Stomach (tissue), 8 donors: ENCODE measurements at regions not wholly inside any gene's neighbourhood (a gene's known extent, or its start where the extent isn't known, plus 50 kb on each side); places are given as distances from the start of the nearest gene placed in this dataset.

Experiments
- DNase-seq, 2 donors: peaks; one replicate each; pipeline versions ENCODE4 v3.0.0 to v3.0.0-alpha.2; 2013 to 2019
- H3K27ac ChIP-seq, 5 donors: fragments of 200-600 bp in 4 of 5; sonication (generic) in 4 of 5; one replicate each; pipeline ENCODE4 v1.5.1; 2013 to 2019; ENCODE audit warnings: mild to moderate bottlenecking in 1 of 5, moderate library complexity in 1 of 5
- H3K27me3 ChIP-seq, 3 donors: fragments of 200-600 bp; sonication (generic); one replicate each; pipeline ENCODE4 v1.5.1; 2017 to 2019; ENCODE audit warnings: mixed run types in 1 of 3
- H3K36me3 ChIP-seq, 4 donors: fragments of 200-600 bp; sonication (generic); 1 replicate in 3 of 4; 2 replicates in 1 of 4; pipeline ENCODE4 v1.5.1; 2016 to 2019
- H3K4me1 ChIP-seq, 4 donors: fragments of 200-600 bp; sonication (generic); one replicate each; pipeline ENCODE4 v1.5.1; 2016 to 2019
- H3K4me3 ChIP-seq, 4 donors: fragments of 200-600 bp; sonication (generic) in 3 of 4; one replicate each; pipeline ENCODE4 v1.5.1; 2016 to 2019; ENCODE audit warnings: mild to moderate bottlenecking in 1 of 4
- H3K9me3 ChIP-seq, 4 donors: fragments of 200-600 bp; sonication (generic); one replicate each; pipeline ENCODE4 v1.5.1; 2016 to 2019
- CTCF ChIP-seq, 7 experiments: fragments of 450-650 bp in 4 of 7; fragments of 200-600 bp in 3 of 7; sonication (generic) in 3 of 7; IDR thresholded peaks; one replicate each; pipeline ENCODE4 v1.5.1; 2016 to 2019; ENCODE audit warnings: antibody characterized with exemption in 7 of 7, control low read depth in 2 of 7, mild to moderate bottlenecking in 1 of 7
- EP300 ChIP-seq: sonication (generic); formaldehyde crosslinking; IDR thresholded peaks from one replicate; pipeline ENCODE4 v1.6.1; 2017; ENCODE audit warnings: antibody characterized with exemption
- POLR2A ChIP-seq, 4 donors: fragments of 450-650 bp; IDR thresholded peaks; one replicate each; pipeline ENCODE4 v1.6.1; 2016; ENCODE audit warnings: antibody characterized with exemption in 4 of 4, control low read depth in 2 of 4, mild to moderate bottlenecking in 1 of 4, moderate library complexity in 1 of 4
- POLR2AphosphoS5 ChIP-seq, 3 donors: sonication (generic); formaldehyde crosslinking; IDR thresholded peaks; one replicate each; pipeline ENCODE4 v1.6.1; 2016; ENCODE audit warnings: antibody characterized with exemption in 3 of 3
- WGBS, 5 donors: extraction: QIAGEN DNeasy Blood & Tissue Kit in 3 of 5; methylation state at CpG; one replicate each; pipeline versions ENCODE4 v1.1.5 to v1.1.7; 2013 to 2018; 5-methylcytosine and 5-hydroxymethylcytosine counted together
- intact Hi-C: fragments of 100-400 bp; cut with DNase I; formaldehyde crosslinking; loops from one replicate; pipeline ENCODE4 v1.15.1; 2023; ENCODE audit warnings: low total_unique reads
- donor health status: healthy with polysubstance abuse.
- donor health status: Bipolar disorder and iron deficiency.
- donor health status: healthy.

DNA sequence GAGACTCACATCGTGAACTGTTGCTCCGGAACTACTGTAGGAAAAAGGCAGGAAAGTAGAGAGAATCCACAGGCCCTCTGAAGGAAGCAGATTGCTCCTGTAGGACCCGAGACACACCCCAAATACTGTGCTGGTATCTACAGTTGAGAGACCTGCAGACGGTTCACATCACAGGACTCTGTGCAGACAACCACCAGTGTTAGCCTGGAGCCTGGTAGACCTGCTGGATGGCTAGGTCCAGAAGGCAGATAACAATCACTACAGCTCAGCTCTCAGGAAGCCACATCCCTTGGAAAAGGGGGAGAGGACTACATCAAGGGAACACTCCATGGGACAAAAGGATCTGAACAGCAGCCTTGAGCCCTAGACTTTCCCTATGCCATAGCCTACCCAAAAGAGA is 311.8 kb upstream of the PRKCQ start:
- Histone ChIP-seq H3K36me3 (no peaks in the 10 kb centered on the region), H3K27ac (no peak overlapping the region), H3K9me3 (no peaks in the 10 kb centered on the region), H3K4me1 (no peaks in the 10 kb centered on the region), H3K27me3 (no peaks in the 10 kb centered on the region), H3K4me3 (no peak overlapping the region)
- 81 to 91% (median 86%) methylated on average over 4 of the region's 4 CpGs for WGBS, 5 donors
- DNase-seq: no peak
- no peak for TF ChIP-seq EP300
- no peak for TF ChIP-seq POLR2AphosphoS5 (IDR thresholded peaks at IDR 0.05)
- TF ChIP-seq POLR2A (IDR thresholded peaks at IDR 0.05): no peak
- no peak for TF ChIP-seq CTCF (IDR thresholded peaks at IDR 0.05)
- intact Hi-C loops: no loop called here

DNA sequence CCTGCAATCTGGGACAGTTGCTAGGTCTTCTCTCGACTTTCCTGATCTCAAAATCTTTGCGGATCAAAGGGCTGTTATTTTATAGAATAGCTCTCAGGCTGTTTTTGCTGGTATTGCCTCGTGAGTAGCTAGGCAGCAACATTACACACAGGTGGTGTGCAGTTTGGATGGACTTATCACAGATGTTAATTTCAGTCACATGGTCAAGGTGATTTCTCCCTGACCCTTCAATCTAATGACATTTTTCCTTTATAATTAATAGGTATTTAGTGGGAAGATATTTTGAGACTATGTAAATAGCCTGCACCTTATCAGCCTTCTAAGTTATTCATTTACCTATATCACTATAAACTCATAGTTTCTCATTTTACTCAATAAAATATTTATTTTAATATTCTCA is 309.6 kb upstream of the PRKCQ start:
- no peaks in the 10 kb centered on the region for H3K36me3 ChIP-seq
- TF ChIP-seq EP300: no peak
- TF ChIP-seq CTCF (IDR thresholded peaks at IDR 0.05): no peak
- TF ChIP-seq POLR2AphosphoS5 (IDR thresholded peaks at IDR 0.05): no peak
- no peak for TF ChIP-seq POLR2A (IDR thresholded peaks at IDR 0.05)
- intact Hi-C loops: no loop called here
- H3K27ac ChIP-seq: no peak overlapping the region
- peak in 1 of 2 donors; percentile 39 for DNase-seq
- H3K27me3 ChIP-seq: no peaks in the 10 kb centered on the region
- H3K9me3 ChIP-seq: no peaks in the 10 kb centered on the region
- 48 to 66% (median 50%) methylated on average over 3 of the region's 3 CpGs for WGBS, 5 donors
- no peaks in the 10 kb centered on the region for H3K4me1 ChIP-seq
- H3K4me3 ChIP-seq: no peak overlapping the region

GRCh38 chr10:6888434-6888833 is 308.4 kb upstream of the PRKCQ start:
- DNase-seq: no peak
- no peak overlapping the region for H3K4me3 ChIP-seq
- H3K4me1 ChIP-seq: no peaks in the 10 kb centered on the region
- H3K36me3 ChIP-seq: no peaks in the 10 kb centered on the region
- TF ChIP-seq POLR2AphosphoS5 (IDR thresholded peaks at IDR 0.05) (no peak), EP300 (no peak), POLR2A (IDR thresholded peaks at IDR 0.05) (no peak), CTCF (IDR thresholded peaks at IDR 0.05) (no peak)
- intact Hi-C loops: no loop called here
- H3K27me3 ChIP-seq: no peaks in the 10 kb centered on the region
- WGBS, 5 donors: 89 to 96% (median 92%) methylated on average over 2 of the region's 2 CpGs
- H3K27ac ChIP-seq: no peak overlapping the region
- no peaks in the 10 kb centered on the region for H3K9me3 ChIP-seq

GRCh38 chr10:6885284-6885683 is 305.2 kb upstream of the PRKCQ start:
- no peaks in the 10 kb centered on the region for H3K27me3 ChIP-seq
- 83 to 89% (median 85%) methylated on average over 2 of the region's 2 CpGs for WGBS, 5 donors
- no peak overlapping the region for H3K27ac ChIP-seq
- H3K4me1 ChIP-seq: no peaks in the 10 kb centered on the region
- H3K36me3 ChIP-seq: no peaks in the 10 kb centered on the region
- no peak for TF ChIP-seq POLR2A (IDR thresholded peaks at IDR 0.05)
- no peak for TF ChIP-seq POLR2AphosphoS5 (IDR thresholded peaks at IDR 0.05)
- no peak for TF ChIP-seq CTCF (IDR thresholded peaks at IDR 0.05)
- no peak for TF ChIP-seq EP300
- no peak for DNase-seq
- no peaks in the 10 kb centered on the region for H3K9me3 ChIP-seq
- intact Hi-C loops: no loop called here
- H3K4me3 ChIP-seq: no peak overlapping the region
